ENCODE measurements at regions not wholly inside any gene's neighbourhood (a gene's known extent, or its start where the extent isn't known, plus 50 kb on each side); places are given as distances from the start of the nearest gene placed in this dataset.

- no peak for DNase-seq (ENCODE audit: low spot score)
These were observed 630.4 kb downstream of the PRELID2 start for GRCh38 chr5:145204743-145205142.

DNA sequence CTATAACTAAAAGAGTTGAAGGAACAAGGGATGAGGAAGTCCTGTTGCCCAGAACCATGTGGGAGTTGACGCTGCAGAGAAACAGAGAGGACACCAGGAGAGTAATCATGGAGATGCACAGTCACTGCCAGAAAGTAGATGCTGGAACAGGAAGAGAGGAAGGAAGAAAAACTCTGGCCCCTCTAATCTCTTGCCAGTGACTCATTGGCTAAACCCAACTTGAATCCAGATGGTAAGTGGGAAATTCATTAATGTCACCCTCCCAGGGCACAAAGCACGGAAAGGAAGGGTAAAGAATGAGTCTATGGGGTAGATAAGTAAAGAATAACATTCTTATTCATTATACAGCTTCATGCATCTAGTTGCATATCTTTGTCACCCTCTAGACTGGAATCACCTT, 631.9 kb downstream of the PRELID2 start:
- DNase-seq (ENCODE audit: low spot score) = no peak

- DNase-seq (ENCODE audit: low spot score) = no peak
These were observed 636.4 kb downstream of the PRELID2 start for GRCh38 chr5:145198525-145199260.

DNA sequence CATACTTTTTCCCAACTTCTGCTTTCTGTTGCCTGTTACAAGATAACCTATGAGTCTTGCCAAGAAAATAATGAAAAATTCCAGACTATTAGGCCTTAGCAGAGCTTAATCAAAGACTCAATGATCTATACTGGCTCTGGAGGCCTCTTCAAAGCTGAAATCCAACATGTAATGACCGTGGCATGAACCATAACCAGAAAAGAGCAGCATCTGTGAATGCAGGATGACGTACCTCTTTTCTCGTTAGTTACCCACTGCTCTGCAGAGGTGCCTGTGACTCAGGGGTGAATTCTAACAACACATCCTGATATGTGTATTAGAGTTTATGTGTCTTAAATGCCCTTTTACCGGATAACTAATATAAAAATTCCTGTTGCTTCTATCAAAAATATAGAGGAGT, 645.4 kb downstream of the PRELID2 start:
- no peak for DNase-seq (ENCODE audit: low spot score)

DNA sequence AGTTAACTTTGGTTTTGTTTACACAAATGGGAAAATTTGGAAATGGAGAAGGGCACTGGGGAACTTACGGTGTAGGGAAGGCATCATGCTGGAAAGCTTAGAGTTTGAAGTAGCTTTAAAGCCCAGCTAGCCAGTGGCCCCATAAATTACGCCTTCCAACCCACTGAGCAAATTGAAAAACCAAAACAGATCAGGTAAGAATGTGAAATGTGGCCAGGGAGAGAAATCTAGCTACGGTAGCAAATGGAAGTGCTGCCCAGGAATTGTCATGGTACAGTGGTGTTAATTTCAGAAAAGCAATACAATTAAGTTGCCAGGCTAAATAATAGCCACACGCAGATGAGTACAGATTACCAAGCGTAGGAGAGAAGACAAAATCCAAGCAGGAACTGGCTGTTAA, 654.8 kb downstream of the PRELID2 start:
- DNase-seq (ENCODE audit: low spot score) = no peak

DNA sequence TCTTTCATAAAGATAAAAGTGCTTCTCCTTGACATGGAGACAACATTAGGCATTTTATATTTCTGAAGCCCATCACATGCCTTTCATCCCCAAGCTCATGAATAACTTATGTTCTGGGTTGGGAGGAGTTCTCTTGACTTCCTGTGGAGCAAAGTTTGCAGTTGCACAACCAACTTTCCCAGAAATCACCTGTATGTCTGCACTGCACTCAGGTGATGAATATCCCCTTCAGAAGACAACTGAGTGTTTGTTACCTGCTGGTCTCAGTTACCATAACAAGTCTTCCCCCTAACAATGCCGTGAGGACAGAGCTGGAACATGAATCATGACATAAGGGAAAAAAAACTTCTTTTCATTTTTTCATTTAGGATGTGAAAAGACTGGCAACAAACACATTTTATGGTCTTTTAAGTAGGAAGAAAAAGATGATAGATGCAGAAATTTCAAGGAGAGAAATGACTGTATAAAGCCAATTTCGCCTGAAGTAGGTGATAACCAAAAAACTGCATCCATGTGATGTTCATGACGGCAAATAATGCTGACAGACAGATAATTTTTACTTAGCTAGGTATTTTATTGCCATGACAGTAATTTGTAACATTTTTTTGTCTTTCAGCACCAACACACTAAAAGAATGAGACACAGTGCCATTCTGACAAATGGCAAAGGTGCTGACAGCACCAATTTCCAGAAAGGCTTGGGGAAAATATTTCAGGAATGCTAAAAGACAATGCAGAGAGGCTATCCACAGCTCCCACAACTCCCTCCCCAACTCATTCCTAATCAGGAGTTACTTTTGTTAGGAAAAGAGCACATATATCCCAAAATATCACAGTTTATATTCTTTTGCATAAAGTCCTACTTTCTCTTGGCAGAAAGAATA, 656.3 kb downstream of the PRELID2 start:
- DNase-seq (ENCODE audit: low spot score) = no peak

DNA sequence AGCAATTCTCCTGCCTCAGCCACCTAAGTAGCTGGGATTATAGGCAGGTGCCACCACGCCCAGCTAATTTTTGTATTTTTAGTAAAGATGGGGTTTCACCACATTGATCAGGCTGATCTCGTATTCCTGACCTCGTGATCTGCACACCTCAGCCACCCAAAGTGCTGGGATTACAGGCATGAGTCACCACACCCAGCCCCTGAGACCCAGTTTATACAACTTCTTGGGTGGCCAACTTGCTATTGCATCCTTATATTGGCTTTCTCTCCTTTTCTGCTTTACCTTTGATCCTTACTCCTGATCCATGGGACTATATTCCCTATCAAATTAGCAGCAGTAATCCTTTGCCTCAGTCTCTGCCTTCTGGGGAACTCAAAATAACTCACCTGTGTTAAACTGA, 659.1 kb downstream of the PRELID2 start:
- DNase-seq (ENCODE audit: low spot score) = no peak

DNA sequence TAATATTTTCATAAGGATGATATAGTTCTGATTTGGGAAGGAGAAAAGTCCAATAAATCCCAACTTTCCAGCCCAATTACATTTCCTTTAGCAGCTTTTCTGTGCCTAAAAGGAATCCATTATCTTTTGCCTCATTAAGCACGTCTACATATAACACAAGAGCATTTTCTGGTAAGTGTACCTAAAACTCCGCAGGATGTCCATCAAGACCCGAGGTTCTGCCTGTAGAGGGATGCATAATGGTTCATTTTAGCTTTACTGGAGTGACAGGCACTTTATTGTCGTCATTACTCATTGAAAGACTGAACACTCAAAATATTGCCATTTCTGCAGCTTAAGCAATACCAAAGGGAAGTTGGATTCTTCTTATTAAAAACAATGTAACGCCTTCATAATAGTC, 669.0 kb downstream of the PRELID2 start:
- DNase-seq (ENCODE audit: low spot score) = no peak

DNA sequence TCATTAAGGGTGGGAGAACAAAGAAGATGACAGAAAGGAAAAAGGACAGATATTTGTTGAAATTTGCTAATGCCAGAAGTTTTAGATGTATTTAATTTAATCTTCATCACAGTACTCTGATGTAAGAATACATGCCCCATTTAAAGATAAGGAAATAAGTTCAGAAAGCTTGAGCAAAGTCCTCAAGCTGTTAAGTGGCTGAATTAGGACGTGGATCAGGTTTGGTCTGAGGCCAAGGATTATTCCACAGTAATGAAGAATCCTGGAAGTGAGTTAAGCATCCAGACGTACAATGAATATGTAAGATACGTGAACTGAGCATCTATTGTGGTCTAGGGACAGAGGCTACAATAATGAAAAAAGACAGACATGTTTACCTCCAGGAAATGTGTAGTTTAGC, 671.3 kb downstream of the PRELID2 start:
- no peak for DNase-seq (ENCODE audit: low spot score)

DNA sequence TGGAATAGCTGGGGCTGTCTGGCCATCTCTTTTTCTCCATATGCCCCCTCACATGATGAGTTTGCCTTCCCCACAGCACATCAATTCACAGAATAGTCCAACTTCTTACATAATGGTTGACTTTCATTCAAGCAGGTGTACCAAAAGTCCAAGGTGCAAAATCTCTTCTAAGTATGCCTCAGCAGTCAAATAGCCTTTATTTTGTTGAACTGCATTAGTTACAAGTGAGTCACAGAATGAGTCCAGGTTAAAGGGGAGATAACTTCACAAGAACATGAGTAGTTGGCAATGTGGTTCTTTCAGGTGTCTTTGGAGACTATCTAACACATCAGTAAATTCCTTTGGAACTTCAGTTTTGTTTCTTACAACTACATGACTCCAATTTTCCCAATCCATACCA, 672.5 kb downstream of the PRELID2 start:
- no peak for DNase-seq (ENCODE audit: low spot score)

DNA sequence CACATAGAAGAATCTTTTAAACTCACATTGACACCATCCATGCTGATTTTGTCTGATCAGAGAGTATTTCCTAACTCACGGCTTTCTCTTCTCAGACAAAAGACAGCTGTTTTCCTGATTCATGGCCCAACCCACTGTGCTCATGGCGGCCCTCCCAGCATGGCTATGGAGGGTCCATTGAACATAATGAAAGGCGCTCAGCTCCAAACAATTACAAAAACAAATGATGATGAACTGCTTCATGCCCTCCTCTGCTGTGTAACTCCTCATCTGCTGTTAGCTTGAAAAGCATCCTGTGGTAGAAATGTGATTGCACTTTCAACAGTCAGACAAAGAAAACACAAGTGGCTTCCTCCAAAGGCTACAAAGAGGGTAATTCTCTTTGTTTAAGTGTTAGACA, 673.8 kb downstream of the PRELID2 start:
- DNase-seq (ENCODE audit: low spot score) = no peak

GRCh38 chr5:145160679-145161078, 674.5 kb downstream of the PRELID2 start:
- DNase-seq (ENCODE audit: low spot score) = no peak

GRCh38 chr5:145158730-145159129, 676.4 kb downstream of the PRELID2 start:
- DNase-seq (ENCODE audit: low spot score) = no peak

GRCh38 chr5:145157841-145158240, 677.3 kb downstream of the PRELID2 start:
- DNase-seq (ENCODE audit: low spot score) = no peak

DNA sequence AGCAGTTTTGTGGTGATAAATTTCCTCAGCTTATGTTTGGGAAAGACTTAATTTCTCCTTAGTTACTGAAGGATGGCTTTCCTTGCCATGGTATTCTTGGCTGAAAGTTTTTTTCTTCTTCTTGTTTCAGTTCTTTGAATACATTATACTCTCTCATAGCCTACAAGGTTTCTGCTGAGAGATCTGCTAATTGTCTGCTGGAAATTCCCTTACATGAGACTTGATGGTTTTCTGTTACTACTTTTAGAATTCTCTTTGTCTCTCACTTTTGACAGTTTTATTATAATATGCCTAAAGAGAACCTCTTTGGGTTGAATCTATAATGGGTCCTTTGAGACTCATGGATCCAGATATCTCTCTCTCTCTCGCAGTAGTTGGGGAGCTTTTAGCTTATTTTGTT, 693.6 kb downstream of the PRELID2 start:
- DNase-seq (ENCODE audit: low spot score) = no peak

- no peak for DNase-seq (ENCODE audit: low spot score)
These were observed 704.1 kb downstream of the PRELID2 start for GRCh38 chr5:145130996-145131395.

GRCh38 chr5:145129797-145130196, 705.3 kb downstream of the PRELID2 start:
- no peak for DNase-seq (ENCODE audit: low spot score)

GRCh38 chr5:145124806-145125205, 710.3 kb downstream of the PRELID2 start:
- no peak for DNase-seq (ENCODE audit: low spot score)

DNA sequence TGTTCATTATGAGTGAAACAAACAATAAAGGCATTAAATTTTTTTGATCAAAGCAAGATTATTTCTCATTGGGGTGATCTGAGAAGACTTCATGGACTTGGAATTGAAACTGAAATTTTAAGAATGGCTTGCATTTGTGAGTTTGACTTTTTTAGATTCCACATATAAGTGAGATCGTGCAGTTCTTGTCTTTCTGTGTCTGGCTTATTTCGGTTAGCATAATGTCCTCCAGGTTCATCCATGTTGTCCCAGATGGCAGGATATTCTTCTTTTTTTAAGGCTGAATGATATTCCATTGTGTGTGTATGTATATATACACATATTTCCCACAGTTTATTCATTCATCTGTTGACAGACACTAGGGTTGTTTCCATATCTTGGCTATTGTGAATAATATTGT, 716.5 kb downstream of the PRELID2 start:
- no peak for DNase-seq (ENCODE audit: low spot score)

GRCh38 chr5:145118127-145118526, 717.0 kb downstream of the PRELID2 start:
- DNase-seq (ENCODE audit: low spot score) = no peak

DNA sequence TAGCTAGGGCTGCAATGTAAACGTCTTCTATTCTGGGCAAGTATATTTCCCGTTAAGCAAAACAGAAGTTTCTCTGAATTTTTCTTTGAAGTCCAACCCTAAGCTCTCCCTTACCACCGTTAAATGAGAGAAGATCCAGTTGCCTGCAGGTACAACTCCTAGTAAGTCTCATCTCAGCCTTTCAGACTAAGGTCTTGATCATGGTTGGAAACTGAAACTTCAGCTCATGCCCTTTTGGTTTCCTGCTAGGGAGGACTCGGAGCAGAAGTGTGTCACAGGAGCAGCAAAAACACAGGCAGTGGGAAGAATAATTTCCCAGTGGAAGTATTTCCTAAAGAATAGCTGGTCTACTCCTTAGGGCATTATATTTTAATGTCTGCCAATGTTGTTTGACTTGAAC, 717.9 kb downstream of the PRELID2 start:
- DNase-seq (ENCODE audit: low spot score) = no peak

DNA sequence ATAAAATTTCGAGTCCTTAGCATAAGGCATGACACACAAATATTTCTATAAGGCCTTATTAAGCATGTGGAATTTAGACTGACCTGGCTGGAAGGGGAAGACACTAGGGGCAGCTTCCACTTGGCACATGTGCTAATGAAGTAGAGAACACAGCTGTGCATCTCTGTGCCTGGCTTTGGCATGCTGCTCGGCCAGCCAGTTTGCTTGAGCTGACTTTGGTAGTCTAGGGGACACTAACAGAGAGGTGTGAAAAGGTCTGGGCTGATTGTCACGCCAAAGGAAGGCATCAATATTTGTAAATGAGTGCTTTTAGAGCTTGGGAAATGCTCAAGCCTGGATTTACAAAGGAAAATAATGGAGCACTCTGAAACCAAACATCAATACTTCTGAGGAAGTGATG, 723.7 kb downstream of the PRELID2 start:
- DNase-seq (ENCODE audit: low spot score) = no peak

GRCh38 chr5:145110834-145111233, 724.3 kb downstream of the PRELID2 start:
- no peak for DNase-seq (ENCODE audit: low spot score)

- DNase-seq (ENCODE audit: low spot score) = no peak
These were observed 725.0 kb downstream of the PRELID2 start for GRCh38 chr5:145110181-145110580.
